ENCODE measurements at regions not wholly inside any gene's neighbourhood (a gene's known extent, or its start where the extent isn't known, plus 50 kb on each side); places are given as distances from the start of the nearest gene placed in this dataset.

DNA sequence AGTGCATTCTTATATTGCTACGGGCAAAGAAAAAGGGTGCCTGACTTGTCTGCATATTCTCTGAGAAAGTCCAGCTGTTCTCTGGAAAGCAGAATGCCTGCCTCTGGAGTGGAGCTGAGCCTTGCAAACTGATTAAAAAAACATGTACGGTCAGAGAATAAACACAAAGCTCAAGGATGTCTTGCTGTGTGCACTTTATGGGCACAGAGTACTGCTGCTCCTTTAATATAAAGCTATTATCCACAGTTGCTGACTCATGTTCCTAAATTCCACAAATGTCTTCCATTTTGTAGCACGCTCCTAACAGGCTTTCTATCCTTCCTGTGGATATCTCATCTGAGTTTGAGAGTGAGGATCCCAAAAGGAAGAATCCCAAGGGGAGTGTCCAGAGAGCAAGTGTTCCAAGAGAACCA is 229.0 kb downstream of the MREG start:
- no peak overlapping the region for H3K4me2 ChIP-seq (ENCODE audit: insufficient read depth in 1 of 2, low read depth in 2 of 2, low read length in 2 of 2)
- H4K91ac ChIP-seq (replicated peaks; ENCODE audit: insufficient read length, low read length), result no peak overlapping the region
- no peak overlapping the region for H4K5ac ChIP-seq (ENCODE audit: insufficient read length, low read depth, low read length)
- H2BK12ac ChIP-seq (ENCODE audit: low read depth, low read length), result no peak overlapping the region
- no peaks in the 10 kb centered on the region for H3K9me3 ChIP-seq (ENCODE audit: insufficient read depth in 2 of 2, low read depth in 1 of 2, low read length in 1 of 2)
- no peaks in the 10 kb centered on the region for H3K27me3 ChIP-seq (replicated peaks in 1 of 4; ENCODE audit: control insufficient read depth in 3 of 4, extremely low read depth in 1 of 4, insufficient read depth in 3 of 4, low read length in 3 of 4)
- no peaks in the 10 kb centered on the region for H3K79me2 ChIP-seq (ENCODE audit: control insufficient read depth in 1 of 2, insufficient read depth in 2 of 2, low read length in 2 of 2)
- no peaks in the 10 kb centered on the region; the same call in 1 of the 2 replicates for H3K23me2 ChIP-seq (ENCODE audit: low read depth, low read length)
- 85% methylated on average over 3 of the region's 3 CpGs; no CpG with 5 or more reads in 1 of the 2 experiments for WGBS, 2 experiments (ENCODE audit: extremely low coverage in 1 of 2, insufficient coverage in 1 of 2, insufficient read length in 1 of 2, insufficient replicate concordance in 2 of 2, low coverage in 1 of 2, low lambda C conversion rate in 2 of 2, missing lambda C conversion rate in 1 of 2)
- FAIRE-seq (no peak), DNase-seq (ENCODE audit: low read depth in 1 of 2, low spot score in 2 of 2) (no peak)
- no peak overlapping the region for H2AK5ac ChIP-seq (ENCODE audit: low read depth, low read length)
- ChIA-PET POLR2A (ENCODE audit: partially characterized antibody) (no interaction called here), CTCF (ENCODE audit: partially characterized antibody) (interaction anchor here (1.2 kb wide), 1 partner anchor 325 kb away, joined by 4 read pairs; no protein-coding TSS in a partner anchor)
- no peak overlapping the region for H3K56ac ChIP-seq (replicated peaks; ENCODE audit: insufficient read length, low read depth, low read length)
- no peak for TF ChIP-seq GTF2F1 (IDR thresholded peaks at IDR 0.05; ENCODE audit: borderline replicate concordance, low read depth, low read length)
- TF ChIP-seq CBX8 (IDR thresholded peaks at IDR 0.05; ENCODE audit: borderline replicate concordance, low read depth, low read length), result no peak
- no peak for TF ChIP-seq CTBP2 (IDR thresholded peaks at IDR 0.05; ENCODE audit: borderline replicate concordance, insufficient read depth, insufficient read length, low read length)
- TF ChIP-seq, protein P1, sequence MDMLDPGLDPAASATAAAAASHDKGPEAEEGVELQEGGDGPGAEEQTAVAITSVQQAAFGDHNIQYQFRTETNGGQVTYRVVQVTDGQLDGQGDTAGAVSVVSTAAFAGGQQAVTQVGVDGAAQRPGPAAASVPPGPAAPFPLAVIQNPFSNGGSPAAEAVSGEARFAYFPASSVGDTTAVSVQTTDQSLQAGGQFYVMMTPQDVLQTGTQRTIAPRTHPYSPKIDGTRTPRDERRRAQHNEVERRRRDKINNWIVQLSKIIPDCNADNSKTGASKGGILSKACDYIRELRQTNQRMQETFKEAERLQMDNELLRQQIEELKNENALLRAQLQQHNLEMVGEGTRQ (IDR thresholded peaks at IDR 0.05; ENCODE audit: low read length), result no peak
- no peak for TF ChIP-seq CHD1 (IDR thresholded peaks at IDR 0.05; ENCODE audit: low read depth, low read length)
- TF ChIP-seq CHD2 (IDR thresholded peaks at IDR 0.05; ENCODE audit: low read length), result no peak
- no peak for TF ChIP-seq HDAC2 (IDR thresholded peaks at IDR 0.05; ENCODE audit: borderline replicate concordance in 1 of 2, low read depth in 2 of 2, low read length in 2 of 2)
- no peak for TF ChIP-seq SIN3A (conservative IDR thresholded peaks at IDR 0.05 in 1 of 2, IDR thresholded peaks at IDR 0.05 in 1 of 2; ENCODE audit: low read depth in 1 of 2, low read length in 2 of 2)
- TF ChIP-seq KDM1A (IDR thresholded peaks at IDR 0.05; ENCODE audit: borderline replicate concordance, low read length), result no peak
- no peak for TF ChIP-seq JUND (IDR thresholded peaks at IDR 0.05; ENCODE audit: low read length)
- no peak for TF ChIP-seq CEBPB (IDR thresholded peaks at IDR 0.05; ENCODE audit: low read depth, low read length)
- H3K18ac ChIP-seq (ENCODE audit: extremely low read depth, low read length), result no peak overlapping the region
- H2BK15ac ChIP-seq (ENCODE audit: low read length), result no peak overlapping the region
- no peak overlapping the region for H3K23ac ChIP-seq (ENCODE audit: insufficient read length)
- H3K4me1 ChIP-seq (replicated peaks in 1 of 4; ENCODE audit: control insufficient read depth in 3 of 4, insufficient read depth in 4 of 4, low read length in 3 of 4), result peaks cover 0 to 1% (median 0%) of the 10 kb centered on the region in 4 experiments; a peak in 1 of 7 replicates
- peak overlapping the region; percentile 80; the same call in 1 of the 2 replicates for H2AFZ ChIP-seq (ENCODE audit: low read length)
- H2BK120ac ChIP-seq (replicated peaks; ENCODE audit: low read depth, low read length), result no peak overlapping the region
- H3K9ac ChIP-seq (replicated peaks in 1 of 4; ENCODE audit: extremely low read depth in 1 of 4, low read depth in 3 of 4, low read length in 3 of 4), result no peak overlapping the region
- H3K36me3 ChIP-seq (ENCODE audit: control insufficient read depth in 2 of 4, insufficient read depth in 4 of 4, low read length in 3 of 4), result no peaks in the 10 kb centered on the region
- H3K79me1 ChIP-seq (ENCODE audit: low read depth, low read length), result no peaks in the 10 kb centered on the region
- no peak overlapping the region for H3K4ac ChIP-seq (replicated peaks; ENCODE audit: insufficient read length, low read depth, low read length)
- H3K27ac ChIP-seq (ENCODE audit: low read depth, low read length), result no peak overlapping the region
- H3K14ac ChIP-seq (ENCODE audit: insufficient read length), result no peak overlapping the region
- H2BK20ac ChIP-seq (ENCODE audit: low read length), result no peak overlapping the region
- no peaks in the 10 kb centered on the region for H4K20me1 ChIP-seq (replicated peaks in 1 of 2; ENCODE audit: control insufficient read depth in 1 of 2, insufficient read depth in 2 of 2, low read length in 2 of 2)
- H2BK5ac ChIP-seq (ENCODE audit: low read depth, low read length), result no peak overlapping the region
- H3K4me3 ChIP-seq (ENCODE audit: extremely low read depth in 1 of 4, insufficient read depth in 2 of 4, low read depth in 3 of 4, low read length in 4 of 4), result no peak overlapping the region
- no peak overlapping the region for H4K8ac ChIP-seq (ENCODE audit: extremely low read depth, insufficient read depth, low read length)

Measured in H1 (cell line).